Neural crest cell (in vitro differentiated cells): ENCODE measurements at regions not wholly inside any gene's neighbourhood (a gene's known extent, or its start where the extent isn't known, plus 50 kb on each side); places are given as distances from the start of the nearest gene placed in this dataset.

Source experiments
- DNase-seq: peaks from one replicate; pipeline ENCODE4 v3.0.0; 2021; ENCODE audit warnings: low read depth, mixed read lengths, low spot score
- H3K27ac Mint-ChIP-seq: one replicate; pipeline ENCODE4 v1.8.0; 2021; ENCODE audit warnings: mild to moderate bottlenecking, mixed read lengths; ENCODE audit not compliant: unreplicated experiment
- H3K27me3 Mint-ChIP-seq: 2 replicates; pipeline ENCODE4 v1.8.0; 2021; ENCODE audit warnings: low read depth, mild to moderate bottlenecking, mixed read lengths
- H3K36me3 Mint-ChIP-seq: 2 replicates; pipeline ENCODE4 v1.8.0; 2021; ENCODE audit warnings: low read depth, mild to moderate bottlenecking, mixed read lengths
- H3K4me1 Mint-ChIP-seq: 2 replicates; pipeline ENCODE4 v1.8.0; 2021; ENCODE audit warnings: mixed read lengths
- H3K4me3 Mint-ChIP-seq: one replicate; pipeline ENCODE4 v1.8.0; 2021; ENCODE audit warnings: mild to moderate bottlenecking, mixed read lengths
- H3K9me3 Mint-ChIP-seq: 2 replicates; pipeline ENCODE4 v1.8.0; 2021; ENCODE audit warnings: mixed read lengths
- TF ChIP-seq, protein P1 (sequence below): fragments of 200-600 bp; sonication (generic); conservative IDR thresholded peaks from 2 replicates; pipeline ENCODE4 v1.5.0; 2021; ENCODE audit warnings: antibody characterized with exemption, mild to moderate bottlenecking

DNA sequence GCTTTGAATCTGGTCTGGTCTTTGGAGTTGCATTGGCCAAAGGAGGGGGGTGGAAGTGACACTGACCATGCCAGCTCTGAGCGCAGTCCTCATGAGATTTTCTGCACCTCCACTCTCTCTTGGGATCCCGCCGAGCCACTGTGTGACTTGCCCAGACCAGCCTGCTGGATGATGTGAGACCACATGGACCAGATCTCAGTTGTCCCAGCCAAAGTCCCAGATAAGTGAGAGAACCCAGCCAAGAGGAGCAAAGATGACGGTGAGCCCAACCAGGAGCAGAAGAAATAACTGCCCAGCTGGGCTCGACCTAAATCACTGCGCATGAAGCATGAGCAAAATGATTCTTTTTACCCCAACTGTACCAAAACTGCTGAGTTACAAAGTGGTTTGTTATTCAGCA is 96.5 kb upstream of the ERCC4 start:
- peaks cover 6% of the 10 kb centered on the region for H3K9me3 Mint-ChIP-seq
- no peaks in the 10 kb centered on the region for H3K4me1 Mint-ChIP-seq
- H3K4me3 Mint-ChIP-seq: no peak overlapping the region
- TF ChIP-seq, protein P1, sequence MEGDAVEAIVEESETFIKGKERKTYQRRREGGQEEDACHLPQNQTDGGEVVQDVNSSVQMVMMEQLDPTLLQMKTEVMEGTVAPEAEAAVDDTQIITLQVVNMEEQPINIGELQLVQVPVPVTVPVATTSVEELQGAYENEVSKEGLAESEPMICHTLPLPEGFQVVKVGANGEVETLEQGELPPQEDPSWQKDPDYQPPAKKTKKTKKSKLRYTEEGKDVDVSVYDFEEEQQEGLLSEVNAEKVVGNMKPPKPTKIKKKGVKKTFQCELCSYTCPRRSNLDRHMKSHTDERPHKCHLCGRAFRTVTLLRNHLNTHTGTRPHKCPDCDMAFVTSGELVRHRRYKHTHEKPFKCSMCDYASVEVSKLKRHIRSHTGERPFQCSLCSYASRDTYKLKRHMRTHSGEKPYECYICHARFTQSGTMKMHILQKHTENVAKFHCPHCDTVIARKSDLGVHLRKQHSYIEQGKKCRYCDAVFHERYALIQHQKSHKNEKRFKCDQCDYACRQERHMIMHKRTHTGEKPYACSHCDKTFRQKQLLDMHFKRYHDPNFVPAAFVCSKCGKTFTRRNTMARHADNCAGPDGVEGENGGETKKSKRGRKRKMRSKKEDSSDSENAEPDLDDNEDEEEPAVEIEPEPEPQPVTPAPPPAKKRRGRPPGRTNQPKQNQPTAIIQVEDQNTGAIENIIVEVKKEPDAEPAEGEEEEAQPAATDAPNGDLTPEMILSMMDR: no peak
- H3K27me3 Mint-ChIP-seq: peaks cover 8% of the 10 kb centered on the region
- H3K36me3 Mint-ChIP-seq: no peaks in the 10 kb centered on the region
- H3K27ac Mint-ChIP-seq: peak overlapping the region; percentile 90
- no peak for DNase-seq

DNA sequence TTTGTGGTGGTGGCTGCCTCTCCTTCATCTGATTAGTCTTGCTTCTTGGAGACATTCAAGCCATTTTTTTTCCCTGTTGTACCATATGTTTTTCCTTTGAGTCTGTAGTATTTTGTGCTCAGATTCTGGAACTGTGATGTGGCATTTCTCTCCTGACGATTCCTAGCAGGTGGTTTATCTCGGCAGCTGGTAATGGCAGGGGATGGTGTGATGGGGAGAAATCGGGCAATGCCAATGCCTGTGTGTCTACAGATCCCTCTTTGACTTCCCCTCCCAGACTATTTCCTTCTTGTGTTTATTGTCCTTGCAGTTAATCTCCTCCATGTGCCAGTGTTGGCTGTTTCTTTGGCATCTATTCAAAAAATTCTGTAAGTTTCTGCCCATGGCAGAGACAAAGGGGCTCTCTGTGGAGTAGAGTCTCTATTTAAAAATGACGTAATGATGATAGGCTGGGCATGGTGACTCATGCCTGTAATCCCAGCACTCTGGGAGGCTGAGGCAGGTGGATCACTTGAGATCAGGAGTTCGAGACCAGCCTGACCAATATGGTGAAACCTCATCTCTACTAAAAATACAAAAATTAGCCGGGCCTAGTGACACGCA is 90.2 kb upstream of the ERCC4 start:
- Mint-ChIP-seq H3K36me3 (no peaks in the 10 kb centered on the region), H3K27ac (no peak overlapping the region), H3K27me3 (peaks cover 8% of the 10 kb centered on the region), H3K9me3 (peaks cover 10% of the 10 kb centered on the region), H3K4me3 (no peak overlapping the region), H3K4me1 (no peaks in the 10 kb centered on the region)
- DNase-seq: no peak
- TF ChIP-seq, protein P1: no peak

DNA sequence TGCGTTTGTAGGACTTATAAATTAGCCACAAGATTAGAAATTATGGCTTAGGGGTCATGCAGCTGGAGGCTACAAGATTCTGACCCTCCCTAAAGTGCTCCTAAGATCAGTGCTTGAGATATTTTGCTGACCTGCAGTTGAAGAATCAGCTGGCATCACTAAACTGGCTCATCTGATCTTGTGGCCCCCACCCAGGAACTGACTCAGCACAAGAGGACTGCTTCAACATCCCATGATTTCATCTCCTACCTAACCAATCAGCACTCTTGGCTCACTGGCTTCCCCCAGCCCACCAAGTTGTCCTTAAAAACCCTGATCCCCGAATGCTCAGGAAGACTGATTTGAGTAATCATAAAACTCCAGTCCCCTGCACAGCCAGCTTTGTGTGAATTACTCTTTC is 86.4 kb upstream of the ERCC4 start:
- DNase-seq: no peak
- H3K9me3 Mint-ChIP-seq: peaks cover 5% of the 10 kb centered on the region
- peaks cover 8% of the 10 kb centered on the region for H3K27me3 Mint-ChIP-seq
- TF ChIP-seq, protein P1: no peak
- no peak overlapping the region for H3K4me3 Mint-ChIP-seq
- H3K27ac Mint-ChIP-seq: no peak overlapping the region
- no peaks in the 10 kb centered on the region for H3K36me3 Mint-ChIP-seq
- H3K4me1 Mint-ChIP-seq: no peaks in the 10 kb centered on the region

DNA sequence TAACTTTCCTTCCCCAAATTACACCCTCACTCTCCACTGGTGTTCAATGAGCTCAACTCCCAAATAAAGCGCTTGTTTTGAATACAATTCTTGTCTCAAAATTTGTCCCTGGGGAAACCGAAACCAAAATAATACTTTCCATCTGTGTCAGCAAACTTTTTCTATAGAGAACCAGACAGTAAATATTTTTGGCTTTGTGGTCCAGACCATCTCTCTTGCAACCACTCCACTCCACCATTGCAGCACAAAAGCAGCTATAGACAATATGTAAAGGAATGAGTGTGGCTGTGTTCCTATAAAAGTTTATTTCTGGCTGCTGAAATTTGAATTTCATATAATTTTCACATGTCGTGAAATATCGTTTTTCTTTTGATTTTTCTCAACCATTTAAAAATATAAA is 84.6 kb upstream of the ERCC4 start:
- TF ChIP-seq, protein P1: no peak
- H3K27ac Mint-ChIP-seq: no peak overlapping the region
- H3K4me3 Mint-ChIP-seq: no peak overlapping the region

DNA sequence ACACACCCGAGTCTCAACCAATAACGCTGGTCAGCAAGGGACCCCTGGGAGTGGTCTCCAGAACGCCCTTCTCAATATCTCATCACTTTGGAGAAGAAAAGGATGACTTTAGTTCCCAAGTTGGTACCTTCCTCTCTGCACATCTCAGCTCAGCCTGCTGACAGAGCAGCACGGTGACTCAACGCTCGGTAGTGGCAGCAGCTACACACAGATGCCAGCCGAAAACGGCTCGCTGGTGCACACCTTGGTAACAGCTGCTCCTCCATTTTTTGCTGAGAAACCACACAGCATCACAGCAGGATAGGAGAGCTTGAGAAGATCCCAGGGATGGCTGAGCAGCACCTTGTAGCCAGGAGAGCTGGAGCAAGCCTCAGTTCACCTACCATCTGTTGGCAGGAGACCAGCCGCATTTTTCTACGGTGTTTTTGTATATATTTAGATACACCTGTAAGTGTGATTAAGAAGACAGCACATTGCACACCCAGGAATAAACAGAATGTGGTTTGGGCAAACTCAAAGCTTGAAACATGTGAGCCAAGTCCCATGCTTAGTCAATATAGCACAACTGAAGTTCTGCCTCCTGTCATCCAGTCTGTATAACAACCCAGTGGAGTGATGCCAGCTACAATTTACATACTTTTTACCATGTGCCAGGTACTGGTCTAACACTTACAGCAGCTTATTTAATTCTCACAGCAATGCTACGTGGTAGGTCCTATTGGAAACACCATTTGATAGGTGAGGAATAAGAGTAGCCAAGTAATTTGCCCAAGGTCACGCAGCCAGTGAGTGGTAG is 83.8 kb upstream of the ERCC4 start:
- TF ChIP-seq, protein P1: no peak
- no peak overlapping the region for H3K27ac Mint-ChIP-seq
- peaks cover 7% of the 10 kb centered on the region for H3K27me3 Mint-ChIP-seq
- DNase-seq: no peak
- H3K4me1 Mint-ChIP-seq: no peaks in the 10 kb centered on the region
- no peaks in the 10 kb centered on the region for H3K36me3 Mint-ChIP-seq
- peaks cover 1% of the 10 kb centered on the region for H3K9me3 Mint-ChIP-seq
- H3K4me3 Mint-ChIP-seq: no peak overlapping the region

More for the DNA sequence above, 84.6 kb upstream of the ERCC4 start:
- no peak for DNase-seq
- Mint-ChIP-seq H3K36me3 (no peaks in the 10 kb centered on the region), H3K27me3 (peaks cover 5% of the 10 kb centered on the region), H3K4me1 (no peaks in the 10 kb centered on the region), H3K9me3 (peaks cover 2% of the 10 kb centered on the region)
